ENCODE measurements at regions not wholly inside any gene's neighbourhood (a gene's known extent, or its start where the extent isn't known, plus 50 kb on each side); places are given as distances from the start of the nearest gene placed in this dataset.

GRCh38 chr14:89053303-89053702 is 228.9 kb downstream of the TTC8 start:
- H3K4me1 ChIP-seq, result no peaks in the 10 kb centered on the region
- WGBS, 2 donors, result 87 to 91% methylated on average over 5 of the region's 5 CpGs
- no peaks in the 10 kb centered on the region for H3K27me3 ChIP-seq
- H3K36me3 ChIP-seq, result no peaks in the 10 kb centered on the region
- DNase-seq, result no peak
- intact Hi-C loops (cut with DNase I), result no loop called here
- H3K27ac ChIP-seq, result no peak overlapping the region
- no peak overlapping the region for H3K4me3 ChIP-seq
- no peak for TF ChIP-seq POLR2AphosphoS5 (IDR thresholded peaks at IDR 0.05)
- TF ChIP-seq EP300 (IDR thresholded peaks at IDR 0.05), result no peak
- TF ChIP-seq POLR2A (IDR thresholded peaks at IDR 0.05), result no peak
- no peak for TF ChIP-seq CTCF (IDR thresholded peaks at IDR 0.05)
- H3K9me3 ChIP-seq, result no peaks in the 10 kb centered on the region

GRCh38 chr14:89056394-89056793 is 231.9 kb downstream of the TTC8 start:
- H3K4me1 ChIP-seq, result no peaks in the 10 kb centered on the region
- H3K27ac ChIP-seq, result no peak overlapping the region
- H3K4me3 ChIP-seq, result no peak overlapping the region
- 93 to 95% methylated on average over 4 of the region's 4 CpGs for WGBS, 2 donors
- H3K36me3 ChIP-seq, result no peaks in the 10 kb centered on the region
- intact Hi-C loops (cut with DNase I), result no loop called here
- TF ChIP-seq POLR2AphosphoS5 (IDR thresholded peaks at IDR 0.05) (no peak), EP300 (IDR thresholded peaks at IDR 0.05) (no peak), CTCF (IDR thresholded peaks at IDR 0.05) (no peak), POLR2A (IDR thresholded peaks at IDR 0.05) (no peak)
- no peaks in the 10 kb centered on the region for H3K27me3 ChIP-seq
- no peak for DNase-seq
- H3K9me3 ChIP-seq, result no peaks in the 10 kb centered on the region

GRCh38 chr14:89058697-89059096 is 234.2 kb downstream of the TTC8 start:
- no peak for DNase-seq
- Histone ChIP-seq H3K4me3 (no peak overlapping the region), H3K4me1 (no peaks in the 10 kb centered on the region), H3K36me3 (no peaks in the 10 kb centered on the region), H3K9me3 (no peaks in the 10 kb centered on the region), H3K27ac (no peak overlapping the region), H3K27me3 (no peaks in the 10 kb centered on the region)
- no peak for TF ChIP-seq CTCF (IDR thresholded peaks at IDR 0.05)
- no peak for TF ChIP-seq POLR2A (IDR thresholded peaks at IDR 0.05)
- TF ChIP-seq POLR2AphosphoS5 (IDR thresholded peaks at IDR 0.05), result no peak
- no peak for TF ChIP-seq EP300 (IDR thresholded peaks at IDR 0.05)
- intact Hi-C loops (cut with DNase I), result no loop called here
- WGBS, 2 donors, result 93% methylated on average over 3 of the region's 3 CpGs

GRCh38 chr14:89060191-89060590 is 235.7 kb downstream of the TTC8 start:
- no peak for DNase-seq
- intact Hi-C loops (cut with DNase I), result no loop called here

More at GRCh38 chr14:89060191-89060590, 235.7 kb downstream of the TTC8 start:
- Histone ChIP-seq H3K9me3 (no peaks in the 10 kb centered on the region), H3K4me1 (no peaks in the 10 kb centered on the region), H3K27me3 (no peaks in the 10 kb centered on the region), H3K27ac (no peak overlapping the region), H3K36me3 (no peaks in the 10 kb centered on the region), H3K4me3 (no peak overlapping the region)
- no peak for TF ChIP-seq POLR2A (IDR thresholded peaks at IDR 0.05)
- no peak for TF ChIP-seq POLR2AphosphoS5 (IDR thresholded peaks at IDR 0.05)
- no peak for TF ChIP-seq CTCF (IDR thresholded peaks at IDR 0.05)
- no peak for TF ChIP-seq EP300 (IDR thresholded peaks at IDR 0.05)

Measured in sigmoid colon (tissue), 6 donors.